BLaER1 (cell line): ENCODE measurements at regions not wholly inside any gene's neighbourhood (a gene's known extent, or its start where the extent isn't known, plus 50 kb on each side); places are given as distances from the start of the nearest gene placed in this dataset.
A peak's percentile ranks its signal among the peaks of the same experiment; 100 is the strongest.
"Not testable (repeated sequence)": the region's sequence is repeated elsewhere in the genome, so short reads cannot be mapped to it uniquely, and the experiment has no call there.

ENCODE experiments used
- H3K27ac ChIP-seq: shearing (Covaris generic); formaldehyde crosslinking; 2 replicates; pipeline ENCODE4 v1.8.1; 2022
- H3K27me3 ChIP-seq: shearing (Covaris generic); formaldehyde crosslinking; 2 replicates; pipeline ENCODE4 v1.8.1; 2022
- H3K36me3 ChIP-seq: shearing (Covaris generic); formaldehyde crosslinking; 2 replicates; pipeline ENCODE4 v1.8.1; 2022
- H3K4me1 ChIP-seq: shearing (Covaris generic); formaldehyde crosslinking; 2 replicates; pipeline ENCODE4 v1.8.1; 2022
- H3K4me2 ChIP-seq: shearing (Covaris generic); formaldehyde crosslinking; 2 replicates; pipeline ENCODE4 v1.8.1; 2022
- H3K4me3 ChIP-seq: shearing (Covaris generic); formaldehyde crosslinking; 2 replicates; pipeline ENCODE4 v1.8.1; 2022
- H3K9ac ChIP-seq: shearing (Covaris generic); formaldehyde crosslinking; 2 replicates; pipeline ENCODE4 v1.8.1; 2022
- H3K9me3 ChIP-seq: shearing (Covaris generic); formaldehyde crosslinking; 2 replicates; pipeline ENCODE4 v1.8.1; 2022
- H4K20me1 ChIP-seq: shearing (Covaris generic); formaldehyde crosslinking; 2 replicates; pipeline ENCODE4 v1.8.1; 2022

- H3K36me3 ChIP-seq, H3K9me3 ChIP-seq, H3K27me3 ChIP-seq, H3K4me3 ChIP-seq, H3K4me1 ChIP-seq, H3K4me2 ChIP-seq, H3K27ac ChIP-seq, H4K20me1 ChIP-seq, H3K9ac ChIP-seq: not testable (repeated sequence)
Observed at GRCh38 chr18:14384961-14385360, 158.4 kb downstream of the POTEC start.

- not testable (repeated sequence) for H3K9me3 ChIP-seq, H3K27me3 ChIP-seq, H4K20me1 ChIP-seq, H3K27ac ChIP-seq, H3K4me1 ChIP-seq, H3K4me3 ChIP-seq, H3K36me3 ChIP-seq, H3K9ac ChIP-seq, H3K4me2 ChIP-seq
Observed at GRCh38 chr18:14382666-14383065, 160.7 kb downstream of the POTEC start.

- not testable (repeated sequence) for H3K9me3 ChIP-seq, H3K27me3 ChIP-seq, H3K9ac ChIP-seq, H3K4me1 ChIP-seq, H3K4me3 ChIP-seq, H3K27ac ChIP-seq, H3K4me2 ChIP-seq, H3K36me3 ChIP-seq, H4K20me1 ChIP-seq
Observed at GRCh38 chr18:14379489-14379888, 163.9 kb downstream of the POTEC start.

- H3K4me1 ChIP-seq, H3K9me3 ChIP-seq, H4K20me1 ChIP-seq: not testable (repeated sequence)
Observed at GRCh38 chr18:14378376-14378775, 165.0 kb downstream of the POTEC start.

GRCh38 chr18:14361346-14361745 lies 182.1 kb downstream of the POTEC start:
- not testable (repeated sequence) for H3K4me2 ChIP-seq, H3K27ac ChIP-seq, H3K36me3 ChIP-seq, H3K27me3 ChIP-seq, H4K20me1 ChIP-seq, H3K9me3 ChIP-seq, H3K4me3 ChIP-seq, H3K9ac ChIP-seq
- H3K4me1 ChIP-seq: peaks cover 14% of the 10 kb centered on the region

More at GRCh38 chr18:14378376-14378775, 165.0 kb downstream of the POTEC start:
- H3K27me3 ChIP-seq, H3K36me3 ChIP-seq, H3K4me3 ChIP-seq, H3K4me2 ChIP-seq, H3K27ac ChIP-seq, H3K9ac ChIP-seq: not testable (repeated sequence)

- not testable (repeated sequence) for H3K27me3 ChIP-seq, H3K9me3 ChIP-seq, H3K4me3 ChIP-seq, H3K9ac ChIP-seq, H4K20me1 ChIP-seq, H3K36me3 ChIP-seq
- Histone ChIP-seq H3K4me1 (peaks cover 14% of the 10 kb centered on the region), H3K27ac (peak overlapping the region; percentile 49; the same call in 1 of the 2 replicates), H3K4me2 (peak overlapping the region; percentile 72)
Observed at GRCh38 chr18:14357553-14358297, 185.7 kb downstream of the POTEC start.

GRCh38 chr18:14342170-14342569 lies 201.2 kb downstream of the POTEC start:
- not testable (repeated sequence) for H3K36me3 ChIP-seq, H3K4me3 ChIP-seq, H3K27ac ChIP-seq, H4K20me1 ChIP-seq, H3K9ac ChIP-seq, H3K27me3 ChIP-seq
- peaks cover 24% of the 10 kb centered on the region for H3K9me3 ChIP-seq
- H3K4me1 ChIP-seq: peaks cover 26% of the 10 kb centered on the region
- peak overlapping the region; percentile 45 for H3K4me2 ChIP-seq

GRCh38 chr18:14336017-14336416 lies 203.8 kb upstream of the ZNF519 start:
- H3K4me1 ChIP-seq: peaks cover 10% of the 10 kb centered on the region
- not testable (repeated sequence) for H3K27me3 ChIP-seq, H3K4me2 ChIP-seq, H3K9ac ChIP-seq, H3K36me3 ChIP-seq, H4K20me1 ChIP-seq, H3K9me3 ChIP-seq, H3K27ac ChIP-seq, H3K4me3 ChIP-seq

- not testable (repeated sequence) for H3K4me3 ChIP-seq
Observed at GRCh38 chr18:14321217-14321616, 189.0 kb upstream of the ZNF519 start.

GRCh38 chr18:14301255-14301654 lies 169.0 kb upstream of the ZNF519 start:
- not testable (repeated sequence) for H3K36me3 ChIP-seq, H3K4me1 ChIP-seq, H3K9me3 ChIP-seq, H3K27me3 ChIP-seq, H3K27ac ChIP-seq, H3K4me3 ChIP-seq, H4K20me1 ChIP-seq, H3K4me2 ChIP-seq, H3K9ac ChIP-seq

More at GRCh38 chr18:14321217-14321616, 189.0 kb upstream of the ZNF519 start:
- not testable (repeated sequence) for H3K9me3 ChIP-seq, H3K4me1 ChIP-seq, H3K36me3 ChIP-seq, H3K27ac ChIP-seq, H4K20me1 ChIP-seq, H3K4me2 ChIP-seq, H3K27me3 ChIP-seq, H3K9ac ChIP-seq

- H3K36me3 ChIP-seq, H3K4me3 ChIP-seq, H3K9me3 ChIP-seq, H3K9ac ChIP-seq, H3K27ac ChIP-seq, H3K4me2 ChIP-seq, H3K4me1 ChIP-seq, H3K27me3 ChIP-seq, H4K20me1 ChIP-seq: not testable (repeated sequence)
Observed at GRCh38 chr18:14295081-14295480, 162.8 kb upstream of the ZNF519 start.
